ENCODE measurements at regions not wholly inside any gene's neighbourhood (a gene's known extent, or its start where the extent isn't known, plus 50 kb on each side); places are given as distances from the start of the nearest gene placed in this dataset.

- Histone ChIP-seq H3K4me3 (ENCODE audit: low read depth, low read length) (no peak overlapping the region), H3K36me3 (ENCODE audit: control insufficient read depth, insufficient read depth, low read length) (no peaks in the 10 kb centered on the region), H3K27me3 (ENCODE audit: control insufficient read depth, insufficient read depth, low read length) (no peaks in the 10 kb centered on the region)
- DNase-seq (ENCODE audit: low read depth) = no peak
- no peak for FAIRE-seq
- TF ChIP-seq CTCF (IDR thresholded peaks at IDR 0.05; ENCODE audit: insufficient read depth, low read length, severe bottlenecking) = no peak
Observed at GRCh38 chr4:174152717-174153466, 130.6 kb downstream of the FBXO8 start.

DNA sequence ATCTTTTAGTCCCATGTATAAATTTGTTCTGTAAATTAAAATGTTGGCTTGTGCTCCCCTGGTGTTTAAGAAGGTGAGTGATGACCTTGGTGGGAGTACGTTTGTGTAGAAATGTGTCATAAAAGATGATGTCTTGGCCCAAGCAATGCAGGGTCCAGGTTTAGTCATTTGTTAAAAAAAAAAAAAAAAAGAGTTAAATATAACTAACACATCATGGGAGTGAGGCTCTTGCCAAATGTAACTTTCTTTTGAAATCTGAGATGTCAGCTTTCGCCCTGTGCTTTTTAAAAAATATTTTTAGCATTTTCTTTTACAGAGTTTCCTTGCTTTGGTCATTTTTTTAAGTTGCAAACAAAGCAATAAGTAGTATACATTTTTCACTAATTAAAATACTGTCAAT is 135.6 kb downstream of the FBXO8 start:
- FAIRE-seq (no peak), DNase-seq (ENCODE audit: low read depth) (no peak)
- H3K27me3 ChIP-seq (ENCODE audit: control insufficient read depth, insufficient read depth, low read length) = no peaks in the 10 kb centered on the region

DNA sequence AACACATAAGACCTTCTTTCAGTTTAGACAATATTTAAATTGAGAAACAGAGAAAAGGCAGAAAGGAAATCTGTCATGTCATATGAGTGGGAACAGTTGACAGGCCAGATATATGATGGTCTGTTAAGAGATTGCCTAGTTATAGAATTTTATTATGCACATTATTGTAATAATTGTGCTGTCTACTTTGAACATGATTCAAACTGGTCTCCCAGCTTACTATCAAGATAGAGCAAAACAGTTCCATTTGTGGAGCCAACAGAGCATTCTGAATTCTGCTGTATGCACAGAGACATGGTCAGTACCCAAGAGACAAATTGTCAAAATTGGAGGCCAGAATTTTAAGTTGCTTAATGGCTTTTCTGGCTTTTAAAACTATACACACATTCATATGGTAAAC is 139.4 kb downstream of the FBXO8 start:
- H3K4me3 ChIP-seq (ENCODE audit: low read depth, low read length) = no peak overlapping the region
- DNase-seq (ENCODE audit: low read depth) (no peak), FAIRE-seq (no peak)
- TF ChIP-seq CTCF (IDR thresholded peaks at IDR 0.05; ENCODE audit: insufficient read depth, low read length, severe bottlenecking) = no peak
- H3K27me3 ChIP-seq (ENCODE audit: control insufficient read depth, insufficient read depth, low read length) = no peaks in the 10 kb centered on the region
- no peaks in the 10 kb centered on the region for H3K36me3 ChIP-seq (ENCODE audit: control insufficient read depth, insufficient read depth, low read length)

More for the DNA sequence above, 135.6 kb downstream of the FBXO8 start:
- H3K36me3 ChIP-seq (ENCODE audit: control insufficient read depth, insufficient read depth, low read length) = no peaks in the 10 kb centered on the region
- no peak for TF ChIP-seq CTCF (IDR thresholded peaks at IDR 0.05; ENCODE audit: insufficient read depth, low read length, severe bottlenecking)
- no peak overlapping the region for H3K4me3 ChIP-seq (ENCODE audit: low read depth, low read length)

DNA sequence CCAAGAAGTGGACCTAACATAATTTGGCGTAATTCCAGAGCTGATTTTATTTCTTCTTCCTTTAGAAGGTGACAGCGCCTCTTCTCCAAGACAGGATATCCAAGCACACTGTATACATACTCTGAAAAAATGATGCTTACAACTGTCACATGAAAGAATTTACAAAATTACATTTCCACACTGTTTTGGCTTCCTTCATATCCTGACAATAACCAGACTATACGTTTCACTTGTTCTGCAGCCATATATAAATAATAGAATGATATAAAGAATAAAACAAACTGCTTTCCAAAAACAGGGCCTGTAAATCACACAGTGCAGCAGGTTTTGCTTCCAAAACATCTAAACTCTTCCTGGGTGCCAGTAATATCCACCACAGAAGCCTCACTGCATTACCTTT is 141.6 kb downstream of the FBXO8 start:
- FAIRE-seq = no peak
- H3K4me3 ChIP-seq (ENCODE audit: low read depth, low read length) = no peak overlapping the region
- H3K36me3 ChIP-seq (ENCODE audit: control insufficient read depth, insufficient read depth, low read length) = no peaks in the 10 kb centered on the region
- TF ChIP-seq CTCF (IDR thresholded peaks at IDR 0.05; ENCODE audit: insufficient read depth, low read length, severe bottlenecking) = no peak
- no peaks in the 10 kb centered on the region for H3K27me3 ChIP-seq (ENCODE audit: control insufficient read depth, insufficient read depth, low read length)
- DNase-seq (ENCODE audit: low read depth) = no peak

DNA sequence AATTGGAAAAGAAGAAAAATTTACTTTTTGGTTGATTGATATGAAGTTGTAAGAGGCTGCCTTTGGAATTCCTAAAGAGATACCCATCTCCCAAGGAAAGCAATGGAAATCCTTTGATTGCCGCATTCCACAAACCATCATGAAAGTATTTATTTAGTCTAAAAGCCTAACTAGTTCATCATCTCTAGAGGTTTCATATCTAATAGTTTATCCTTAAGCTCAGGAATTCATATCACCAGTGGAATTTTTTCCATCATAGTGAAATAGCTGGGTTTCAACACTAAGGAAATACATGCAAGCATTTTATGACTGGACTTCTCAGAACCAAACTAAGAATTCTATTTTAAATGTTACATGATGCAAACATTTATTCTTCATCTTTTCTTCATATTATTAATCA is 144.9 kb downstream of the FBXO8 start:
- DNase-seq (ENCODE audit: low read depth) (no peak), FAIRE-seq (no peak)
- no peak for TF ChIP-seq CTCF (IDR thresholded peaks at IDR 0.05; ENCODE audit: insufficient read depth, low read length, severe bottlenecking)
- Histone ChIP-seq H3K4me3 (ENCODE audit: low read depth, low read length) (no peak overlapping the region), H3K27me3 (ENCODE audit: control insufficient read depth, insufficient read depth, low read length) (no peaks in the 10 kb centered on the region), H3K36me3 (ENCODE audit: control insufficient read depth, insufficient read depth, low read length) (no peaks in the 10 kb centered on the region)

DNA sequence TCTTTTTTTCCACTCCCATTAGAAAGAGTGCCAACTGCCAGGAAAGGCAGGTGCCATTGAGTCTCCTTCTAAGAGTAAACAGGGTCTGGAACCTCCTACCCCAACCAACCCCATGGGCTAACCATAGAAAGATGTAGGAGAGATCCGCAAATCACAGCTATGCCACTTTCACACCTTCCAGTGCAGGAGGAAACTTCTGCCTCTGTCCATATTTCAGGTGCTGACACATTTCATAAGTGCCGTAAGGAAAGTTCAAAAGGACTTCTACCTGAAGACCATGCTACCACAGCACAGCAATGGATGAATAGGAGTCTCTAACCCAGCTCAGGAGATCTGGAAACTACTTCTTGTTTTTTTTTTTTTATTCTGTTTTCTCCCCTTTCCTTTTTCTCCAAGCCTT is 145.8 kb downstream of the FBXO8 start:
- TF ChIP-seq CTCF (IDR thresholded peaks at IDR 0.05; ENCODE audit: insufficient read depth, low read length, severe bottlenecking) = no peak
- Histone ChIP-seq H3K36me3 (ENCODE audit: control insufficient read depth, insufficient read depth, low read length) (no peaks in the 10 kb centered on the region), H3K4me3 (ENCODE audit: low read depth, low read length) (no peak overlapping the region), H3K27me3 (ENCODE audit: control insufficient read depth, insufficient read depth, low read length) (no peaks in the 10 kb centered on the region)
- FAIRE-seq = no peak
- no peak for DNase-seq (ENCODE audit: low read depth)

Measured in bronchial epithelial cell (primary cell).